SK-N-SH treated with all-trans-retinoic acid at 6 μM for 48 hours (cell line): ENCODE measurements at regions not wholly inside any gene's neighbourhood (a gene's known extent, or its start where the extent isn't known, plus 50 kb on each side); places are given as distances from the start of the nearest gene placed in this dataset.

Experiments
- ATAC-seq: fragments of 200-7000 bp; cut with Tn5 transposase; 3 replicates; pipeline ENCODE4 v1.9.1; 2020; ENCODE audit warnings: mild to moderate bottlenecking, moderate library complexity
- ARNTL ChIP-seq: fragments of 450-650 bp; formaldehyde crosslinking; IDR thresholded peaks from 2 replicates; pipeline ENCODE4 v1.5.0; 2020; ENCODE audit warnings: low read depth, mild to moderate bottlenecking, moderate library complexity, borderline replicate concordance
- BACH2 ChIP-seq: fragments of 250-450 bp; sonication (Bioruptor Pico); IDR thresholded peaks from 2 replicates; pipeline ENCODE4 v1.9.0; 2021; ENCODE audit warnings: mild to moderate bottlenecking, borderline replicate concordance
- CREB5 ChIP-seq: fragments of 250-450 bp; sonication (Bioruptor Pico); IDR thresholded peaks from 2 replicates; pipeline ENCODE4 v1.5.1; 2020; ENCODE audit warnings: low read depth, mild to moderate bottlenecking, moderate library complexity
- CSDC2 ChIP-seq: fragments of 250-450 bp; sonication (Bioruptor Pico); IDR thresholded peaks from 2 replicates; pipeline ENCODE4 v1.5.0; 2020; ENCODE audit warnings: mild to moderate bottlenecking, moderate library complexity
- CSRNP3 ChIP-seq: fragments of 250-450 bp; sonication (Bioruptor Pico); IDR thresholded peaks from 2 replicates; pipeline ENCODE4 v1.5.1; 2021; ENCODE audit warnings: mild to moderate bottlenecking, moderate library complexity
- ISL1 ChIP-seq: fragments of 250-450 bp; sonication (Bioruptor Pico); IDR thresholded peaks from 2 replicates; pipeline ENCODE4 v2.1.2; 2022; ENCODE audit warnings: mild to moderate bottlenecking, moderate library complexity
- PATZ1 ChIP-seq: fragments of 250-450 bp; sonication (Bioruptor Pico); IDR thresholded peaks from 2 replicates; pipeline ENCODE4 v1.8.0; 2020; ENCODE audit warnings: mild to moderate bottlenecking, moderate library complexity, borderline replicate concordance
- POU6F1 ChIP-seq: fragments of 250-450 bp; sonication (Bioruptor Pico); IDR thresholded peaks from 2 replicates; pipeline ENCODE4 v1.8.0; 2021; ENCODE audit warnings: low read depth, mild to moderate bottlenecking, moderate library complexity, borderline replicate concordance
- PPARA ChIP-seq: fragments of 250-450 bp; sonication (Bioruptor Pico); IDR thresholded peaks from 2 replicates; pipeline ENCODE4 v1.5.0; 2020; ENCODE audit warnings: mild to moderate bottlenecking, borderline replicate concordance
- RARB ChIP-seq: fragments of 250-450 bp; sonication (Bioruptor Pico); IDR thresholded peaks from 2 replicates; pipeline ENCODE4 v1.8.0; 2021; ENCODE audit warnings: mild to moderate bottlenecking, moderate library complexity
- TCF4 ChIP-seq: fragments of 250-450 bp; sonication (Bioruptor Pico); IDR thresholded peaks from 2 replicates; pipeline ENCODE4 v1.8.0; 2021; ENCODE audit warnings: mild to moderate bottlenecking, moderate library complexity, borderline replicate concordance
- TOX ChIP-seq: fragments of 250-450 bp; sonication (Bioruptor Pico); IDR thresholded peaks from 2 replicates; pipeline ENCODE4 v1.8.0; 2021; ENCODE audit warnings: mild to moderate bottlenecking, moderate library complexity, borderline replicate concordance
- TSHZ2 ChIP-seq: fragments of 250-450 bp; sonication (Bioruptor Pico); IDR thresholded peaks from 2 replicates; pipeline ENCODE4 v1.5.0; 2020; ENCODE audit warnings: mild to moderate bottlenecking, moderate library complexity
- ZC3H10 ChIP-seq: fragments of 250-450 bp; sonication (Bioruptor Pico); IDR thresholded peaks from 2 replicates; pipeline ENCODE4 v1.5.1; 2021; ENCODE audit warnings: mild to moderate bottlenecking, moderate library complexity
- ZFP3 ChIP-seq: fragments of 250-450 bp; sonication (Bioruptor Pico); IDR thresholded peaks from 2 replicates; pipeline ENCODE4 v1.5.0; 2020; ENCODE audit warnings: mild to moderate bottlenecking, moderate library complexity
- ZNF565 ChIP-seq: fragments of 450-650 bp; formaldehyde crosslinking; conservative IDR thresholded peaks from 2 replicates; pipeline ENCODE4 v1.5.0; 2020; ENCODE audit warnings: low read depth, mild to moderate bottlenecking, moderate library complexity
- ZNF70 ChIP-seq: fragments of 450-650 bp; formaldehyde crosslinking; IDR thresholded peaks from 2 replicates; pipeline ENCODE4 v1.5.0; 2020; ENCODE audit warnings: mild to moderate bottlenecking, moderate library complexity
- ZNF8 ChIP-seq: fragments of 450-650 bp; formaldehyde crosslinking; IDR thresholded peaks from 2 replicates; pipeline ENCODE4 v1.5.0; 2020; ENCODE audit warnings: mild to moderate bottlenecking, moderate library complexity

GRCh38 chr10:29057822-29058331 lies 231.0 kb upstream of the LYZL1 start:
- peak; percentile 57; the same call in 2 of the 3 replicates for ATAC-seq
- TF ChIP-seq BACH2 (no peak), ISL1 (CRISPR knock-in tag) (peak; percentile 52; the same call in 1 of the 2 replicates)

GRCh38 chr10:29063806-29064644 lies 224.8 kb upstream of the LYZL1 start:
- ATAC-seq = peak; percentile 50
- TF ChIP-seq BACH2 = no peak
- TF ChIP-seq ISL1 (CRISPR knock-in tag) = peak; percentile 38; the same call in 1 of the 2 replicates

- TF ChIP-seq POU6F1 (CRISPR knock-in tag) (no peak), ZFP3 (CRISPR knock-in tag) (no peak), PPARA (CRISPR knock-in tag) (no peak), ISL1 (CRISPR knock-in tag) (no peak), TCF4 (no peak), RARB (CRISPR knock-in tag) (no peak), ZC3H10 (CRISPR knock-in tag) (no peak), TSHZ2 (CRISPR knock-in tag) (no peak), ZNF8 (CRISPR knock-in tag) (no peak), BACH2 (no peak), ARNTL (CRISPR knock-in tag) (no peak), ZNF565 (no peak), PATZ1 (CRISPR knock-in tag) (no peak), ZNF70 (CRISPR knock-in tag) (no peak), CREB5 (no peak)
- ATAC-seq = no peak
These were observed 224.2 kb upstream of the LYZL1 start for GRCh38 chr10:29064680-29065079.

- TF ChIP-seq CSRNP3 (CRISPR knock-in tag) (no peak), CSDC2 (CRISPR knock-in tag) (no peak), TOX (CRISPR knock-in tag) (no peak), ISL1 (CRISPR knock-in tag) (peak; percentile 19; the same call in 1 of the 2 replicates)
- no peak for ATAC-seq
These were observed 221.7 kb upstream of the LYZL1 start for GRCh38 chr10:29067161-29067560.
